Mammary epithelial cell (primary cell): ENCODE measurements at regions not wholly inside any gene's neighbourhood (a gene's known extent, or its start where the extent isn't known, plus 50 kb on each side); places are given as distances from the start of the nearest gene placed in this dataset.

Source experiments
- CTCF ChIP-seq, 2 donors: IDR thresholded peaks in 1 of 2; conservative IDR thresholded peaks in 1 of 2; 2 replicates each; pipeline ENCODE4 v1.5.1; 2011 to 2012; ENCODE audit warnings: inconsistent platforms in 2 of 2, low read length in 2 of 2, mild to moderate bottlenecking in 2 of 2, control low read depth in 1 of 2, low read depth in 1 of 2; ENCODE audit not compliant: insufficient read depth in 1 of 2; ENCODE audit errors: extremely low read depth in 1 of 2
- EZH2 ChIP-seq: IDR thresholded peaks from 2 replicates; pipeline ENCODE4 v1.6.1; 2012; ENCODE audit warnings: low read length, inconsistent platforms, borderline replicate concordance

- TF ChIP-seq CTCF (conservative IDR thresholded peaks at IDR 0.05 in 1 of 2, IDR thresholded peaks at IDR 0.05 in 1 of 2; ENCODE audit: extremely low read depth in 1 of 2, insufficient read depth in 1 of 2, low read depth in 1 of 2, low read length in 2 of 2) (no peak), EZH2 (no peak)
Measured at GRCh38 chr18:73288813-73289212, 421.0 kb upstream of the NETO1 start.
